ENCODE measurements at regions not wholly inside any gene's neighbourhood (a gene's known extent, or its start where the extent isn't known, plus 50 kb on each side); places are given as distances from the start of the nearest gene placed in this dataset.

GRCh38 chr9:99474186-99474585 lies 252.1 kb downstream of the SEC61B start:
- Histone ChIP-seq H3K36me3 (no peaks in the 10 kb centered on the region), H3K4me3 (no peak overlapping the region), H3K9me3 (no peaks in the 10 kb centered on the region), H3K27ac (no peak overlapping the region), H3K4me1 (peaks cover 0 to 11% (median 4%) of the 10 kb centered on the region in 4 donors), H3K27me3 (no peaks in the 10 kb centered on the region)
- intact Hi-C loops (cut with DNase I), result no loop called here
- no peak for DNase-seq
- TF ChIP-seq POLR2A (IDR thresholded peaks at IDR 0.05) (no peak), CTCF (IDR thresholded peaks at IDR 0.05) (no peak), EP300 (IDR thresholded peaks at IDR 0.05) (no peak), POLR2AphosphoS5 (IDR thresholded peaks at IDR 0.05) (no peak)

GRCh38 chr9:99475401-99476065 lies 253.5 kb downstream of the SEC61B start:
- peaks cover 0 to 11% (median 4%) of the 10 kb centered on the region in 4 donors for H3K4me1 ChIP-seq
- WGBS, 2 donors, result 35 to 67% methylated on average over 3 of the region's 3 CpGs

GRCh38 chr9:99478469-99479027 lies 256.5 kb downstream of the SEC61B start:
- no peaks in the 10 kb centered on the region for H3K9me3 ChIP-seq
- WGBS, 2 donors, result 75 to 77% methylated on average over 10 of the region's 10 CpGs
- intact Hi-C loops (cut with DNase I), result no loop called here
- no peak overlapping the region for H3K27ac ChIP-seq
- H3K36me3 ChIP-seq, result no peaks in the 10 kb centered on the region
- DNase-seq, result no peak
- no peak overlapping the region for H3K4me3 ChIP-seq
- H3K27me3 ChIP-seq, result no peaks in the 10 kb centered on the region
- peaks cover 0 to 10% (median 4%) of the 10 kb centered on the region in 4 donors for H3K4me1 ChIP-seq
- no peak for TF ChIP-seq POLR2AphosphoS5 (IDR thresholded peaks at IDR 0.05)
- TF ChIP-seq POLR2A (IDR thresholded peaks at IDR 0.05), result no peak
- TF ChIP-seq EP300 (IDR thresholded peaks at IDR 0.05), result no peak
- no peak for TF ChIP-seq CTCF (IDR thresholded peaks at IDR 0.05)

More at GRCh38 chr9:99475401-99476065, 253.5 kb downstream of the SEC61B start:
- TF ChIP-seq POLR2AphosphoS5 (IDR thresholded peaks at IDR 0.05), result no peak
- TF ChIP-seq EP300 (IDR thresholded peaks at IDR 0.05), result no peak
- no peak for TF ChIP-seq CTCF (IDR thresholded peaks at IDR 0.05)
- no peak for TF ChIP-seq POLR2A (IDR thresholded peaks at IDR 0.05)
- Histone ChIP-seq H3K36me3 (no peaks in the 10 kb centered on the region), H3K4me3 (no peak overlapping the region), H3K9me3 (no peaks in the 10 kb centered on the region), H3K27ac (no peak overlapping the region), H3K27me3 (no peaks in the 10 kb centered on the region)
- intact Hi-C loops (cut with DNase I), result no loop called here
- DNase-seq, result no peak

GRCh38 chr9:99479929-99480328 lies 257.8 kb downstream of the SEC61B start:
- H3K27ac ChIP-seq, result no peak overlapping the region
- no peak for DNase-seq
- TF ChIP-seq EP300 (IDR thresholded peaks at IDR 0.05), result no peak
- intact Hi-C loops (cut with DNase I), result no loop called here
- H3K36me3 ChIP-seq, result no peaks in the 10 kb centered on the region
- no peak overlapping the region for H3K4me3 ChIP-seq
- no peaks in the 10 kb centered on the region for H3K4me1 ChIP-seq
- no peaks in the 10 kb centered on the region for H3K9me3 ChIP-seq
- no peaks in the 10 kb centered on the region for H3K27me3 ChIP-seq
- 61 to 68% methylated on average over 3 of the region's 3 CpGs for WGBS, 2 donors

GRCh38 chr9:99485459-99485858 lies 263.4 kb downstream of the SEC61B start:
- no peak for TF ChIP-seq POLR2A (IDR thresholded peaks at IDR 0.05)
- TF ChIP-seq CTCF (IDR thresholded peaks at IDR 0.05), result no peak
- no peak for TF ChIP-seq POLR2AphosphoS5 (IDR thresholded peaks at IDR 0.05)
- no peak for TF ChIP-seq EP300 (IDR thresholded peaks at IDR 0.05)
- no peaks in the 10 kb centered on the region for H3K36me3 ChIP-seq
- no peaks in the 10 kb centered on the region for H3K27me3 ChIP-seq
- intact Hi-C loops (cut with DNase I), result no loop called here
- DNase-seq, result no peak
- no peak overlapping the region for H3K27ac ChIP-seq
- no peak overlapping the region for H3K4me3 ChIP-seq
- H3K4me1 ChIP-seq, result peaks cover 0 to 3% (median under 1%) of the 10 kb centered on the region in 4 donors
- 62 to 79% methylated on average over 2 of the region's 2 CpGs for WGBS, 2 donors
- H3K9me3 ChIP-seq, result no peaks in the 10 kb centered on the region
